ENCODE measurements at regions not wholly inside any gene's neighbourhood (a gene's known extent, or its start where the extent isn't known, plus 50 kb on each side); places are given as distances from the start of the nearest gene placed in this dataset.

DNA sequence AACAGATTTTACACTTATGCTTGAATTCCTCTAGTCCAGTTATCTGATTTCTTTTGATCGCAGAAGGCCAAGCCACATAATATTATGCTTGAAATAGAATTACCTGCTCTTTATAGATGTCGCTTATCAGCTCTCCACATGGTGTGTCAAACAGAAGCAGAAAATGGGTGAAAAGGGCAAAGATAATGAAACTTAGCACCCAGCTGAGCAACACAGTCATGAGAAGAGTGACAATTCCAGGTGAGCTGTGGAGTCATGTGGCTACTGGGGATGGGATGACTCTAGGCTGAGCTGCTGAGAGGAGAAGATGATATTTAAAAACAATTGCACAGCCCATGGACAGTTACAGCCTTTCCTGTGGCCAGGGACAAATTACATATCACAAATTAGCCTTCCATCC lies 398.7 kb upstream of the PDZRN3 start:
- Histone ChIP-seq H3K27ac (no peak overlapping the region), H4K20me1 (ENCODE audit: insufficient read depth) (no peaks in the 10 kb centered on the region), H3K36me3 (ENCODE audit: low read depth) (no peaks in the 10 kb centered on the region), H3K79me2 (ENCODE audit: low read depth) (no peaks in the 10 kb centered on the region), H3K9me2 (ENCODE audit: insufficient read depth) (no peaks in the 10 kb centered on the region), H3K9me3 (ENCODE audit: insufficient read depth, low read depth) (no peaks in the 10 kb centered on the region), H3K4me2 (no peak overlapping the region), H3K4me3 (no peak overlapping the region), H3K27me3 (ENCODE audit: insufficient read depth, low read depth) (no peaks in the 10 kb centered on the region), H3K4me1 (replicated peaks; ENCODE audit: insufficient read depth) (no peaks in the 10 kb centered on the region), H2AFZ (no peak overlapping the region), H3F3A (ENCODE audit: insufficient read depth, low read depth) (no peaks in the 10 kb centered on the region)
- POLR2A ChIA-PET (ENCODE audit: unreplicated experiment) = no interaction called here
- TF ChIP-seq, protein P1, sequence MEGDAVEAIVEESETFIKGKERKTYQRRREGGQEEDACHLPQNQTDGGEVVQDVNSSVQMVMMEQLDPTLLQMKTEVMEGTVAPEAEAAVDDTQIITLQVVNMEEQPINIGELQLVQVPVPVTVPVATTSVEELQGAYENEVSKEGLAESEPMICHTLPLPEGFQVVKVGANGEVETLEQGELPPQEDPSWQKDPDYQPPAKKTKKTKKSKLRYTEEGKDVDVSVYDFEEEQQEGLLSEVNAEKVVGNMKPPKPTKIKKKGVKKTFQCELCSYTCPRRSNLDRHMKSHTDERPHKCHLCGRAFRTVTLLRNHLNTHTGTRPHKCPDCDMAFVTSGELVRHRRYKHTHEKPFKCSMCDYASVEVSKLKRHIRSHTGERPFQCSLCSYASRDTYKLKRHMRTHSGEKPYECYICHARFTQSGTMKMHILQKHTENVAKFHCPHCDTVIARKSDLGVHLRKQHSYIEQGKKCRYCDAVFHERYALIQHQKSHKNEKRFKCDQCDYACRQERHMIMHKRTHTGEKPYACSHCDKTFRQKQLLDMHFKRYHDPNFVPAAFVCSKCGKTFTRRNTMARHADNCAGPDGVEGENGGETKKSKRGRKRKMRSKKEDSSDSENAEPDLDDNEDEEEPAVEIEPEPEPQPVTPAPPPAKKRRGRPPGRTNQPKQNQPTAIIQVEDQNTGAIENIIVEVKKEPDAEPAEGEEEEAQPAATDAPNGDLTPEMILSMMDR (conservative IDR thresholded peaks at IDR 0.05) = no peak
- no peak for TF ChIP-seq EZH2 (IDR thresholded peaks at IDR 0.05; ENCODE audit: low read depth)
- no peak for DNase-seq
- BruUV-seq (replicated peaks) = no TSS peak
- CTCF ChIA-PET = no interaction called here
- intact Hi-C loops (cut with micrococcal nuclease; ENCODE audit: unreplicated experiment) = no loop called here

DNA sequence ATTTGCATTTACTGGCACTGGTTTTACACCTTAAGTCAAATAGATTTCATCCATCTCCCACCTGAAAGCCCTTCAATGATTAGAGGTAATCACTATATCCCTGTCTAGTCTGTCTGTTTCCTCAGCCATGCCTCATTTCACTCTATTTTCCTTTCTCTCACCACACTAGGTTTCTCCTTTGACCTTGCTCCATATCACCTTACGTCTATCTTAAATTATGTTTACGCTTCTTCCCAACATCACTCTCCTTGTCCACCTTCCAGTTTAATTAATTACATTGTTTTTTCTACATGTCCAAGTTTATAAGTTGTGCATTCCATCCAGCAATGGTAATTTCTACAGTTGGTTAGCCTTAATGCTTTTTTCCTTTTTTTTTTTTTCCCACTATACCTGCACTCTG lies 396.7 kb upstream of the PDZRN3 start:
- intact Hi-C loops (cut with micrococcal nuclease; ENCODE audit: unreplicated experiment) = no loop called here
- no TSS peak for BruUV-seq (replicated peaks)
- H3K36me3 ChIP-seq (ENCODE audit: low read depth) = no peaks in the 10 kb centered on the region
- TF ChIP-seq, protein P1 (conservative IDR thresholded peaks at IDR 0.05) = no peak
- no peak for TF ChIP-seq EZH2 (IDR thresholded peaks at IDR 0.05; ENCODE audit: low read depth)
- no peaks in the 10 kb centered on the region for H3K9me3 ChIP-seq (ENCODE audit: insufficient read depth, low read depth)
- H3K27me3 ChIP-seq (ENCODE audit: insufficient read depth, low read depth) = no peaks in the 10 kb centered on the region
- H3F3A ChIP-seq (ENCODE audit: insufficient read depth, low read depth) = no peaks in the 10 kb centered on the region
- H3K4me2 ChIP-seq = no peak overlapping the region
- H3K9me2 ChIP-seq (ENCODE audit: insufficient read depth) = no peaks in the 10 kb centered on the region
- no peaks in the 10 kb centered on the region for H3K79me2 ChIP-seq (ENCODE audit: low read depth)
- no peak for DNase-seq
- no peaks in the 10 kb centered on the region for H3K4me1 ChIP-seq (replicated peaks; ENCODE audit: insufficient read depth)
- H3K4me3 ChIP-seq = no peak overlapping the region
- H3K27ac ChIP-seq = no peak overlapping the region
- no peaks in the 10 kb centered on the region for H4K20me1 ChIP-seq (ENCODE audit: insufficient read depth)
- no peak overlapping the region for H2AFZ ChIP-seq
- ChIA-PET POLR2A (ENCODE audit: unreplicated experiment) (no interaction called here), CTCF (no interaction called here)

DNA sequence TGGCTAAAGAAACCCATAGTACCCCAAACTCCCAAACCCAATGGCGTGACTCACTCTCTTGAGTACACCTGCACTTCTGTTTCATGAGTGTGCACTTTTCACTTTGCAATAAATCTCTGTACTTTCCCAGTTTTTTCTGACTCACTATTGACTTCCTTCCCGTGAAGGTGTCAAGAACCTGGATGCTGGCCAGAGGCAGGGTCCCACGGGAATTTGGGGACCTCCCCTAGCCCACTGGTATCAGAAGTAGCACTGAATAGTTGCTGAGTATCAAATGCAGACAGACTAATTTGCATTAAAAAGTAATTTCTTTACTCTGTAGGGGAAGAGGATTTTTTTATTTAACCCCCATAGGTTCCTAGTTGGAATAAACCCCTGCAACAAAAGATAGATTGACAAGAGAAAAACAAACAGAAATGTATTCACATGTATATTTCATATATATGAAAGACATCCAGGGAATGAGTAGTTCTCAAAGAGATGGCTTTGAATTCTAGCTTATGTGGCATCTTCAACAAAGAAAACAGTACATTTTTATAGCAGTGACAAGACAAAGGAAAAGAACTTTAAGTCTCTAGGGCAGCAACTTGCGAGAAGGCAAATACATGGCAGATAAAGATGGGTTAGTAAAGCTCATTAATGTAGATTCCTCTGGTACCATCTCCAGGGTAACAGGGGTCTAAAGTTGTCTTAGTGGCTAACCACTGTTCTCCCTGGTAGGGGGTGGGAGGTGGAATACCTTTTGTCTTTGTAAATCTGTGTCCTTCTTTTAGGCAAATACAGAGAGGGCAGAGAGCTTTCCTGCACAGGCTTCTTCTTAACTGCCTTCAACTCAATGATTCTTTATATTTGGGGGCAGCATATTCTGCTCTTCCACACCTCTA lies 385.5 kb upstream of the PDZRN3 start:
- TF ChIP-seq, protein P1 (conservative IDR thresholded peaks at IDR 0.05) = no peak
- TF ChIP-seq EZH2 (IDR thresholded peaks at IDR 0.05; ENCODE audit: low read depth) = no peak
- H3K9me3 ChIP-seq (ENCODE audit: insufficient read depth, low read depth) = no peaks in the 10 kb centered on the region
- H3K27me3 ChIP-seq (ENCODE audit: insufficient read depth, low read depth) = no peaks in the 10 kb centered on the region
- no TSS peak for BruUV-seq (replicated peaks)
- no peak overlapping the region for H3K4me2 ChIP-seq
- CTCF ChIA-PET = no interaction called here
- DNase-seq = no peak
- no peaks in the 10 kb centered on the region for H3K36me3 ChIP-seq (ENCODE audit: low read depth)
- H2AFZ ChIP-seq = no peak overlapping the region
- H3F3A ChIP-seq (ENCODE audit: insufficient read depth, low read depth) = no peaks in the 10 kb centered on the region
- H3K4me1 ChIP-seq (replicated peaks; ENCODE audit: insufficient read depth) = no peaks in the 10 kb centered on the region
- POLR2A ChIA-PET (ENCODE audit: unreplicated experiment) = interaction anchor here (0.6 kb wide), 1 partner anchor 19 kb away, joined by 3 read pairs; no protein-coding TSS in a partner anchor
- H3K27ac ChIP-seq = no peak overlapping the region
- no peaks in the 10 kb centered on the region for H3K79me2 ChIP-seq (ENCODE audit: low read depth)
- H3K9me2 ChIP-seq (ENCODE audit: insufficient read depth) = no peaks in the 10 kb centered on the region
- intact Hi-C loops (cut with micrococcal nuclease; ENCODE audit: unreplicated experiment) = no loop called here
- no peak overlapping the region for H3K4me3 ChIP-seq
- H4K20me1 ChIP-seq (ENCODE audit: insufficient read depth) = no peaks in the 10 kb centered on the region

Data from PC-9 (cell line).